Suprapubic skin (tissue), 4 donors: ENCODE measurements at regions not wholly inside any gene's neighbourhood (a gene's known extent, or its start where the extent isn't known, plus 50 kb on each side); places are given as distances from the start of the nearest gene placed in this dataset.
"Not testable (repeated sequence)": the region's sequence is repeated elsewhere in the genome, so short reads cannot be mapped to it uniquely, and the experiment has no call there.

ENCODE experiments used
- DNase-seq, 2 donors: peaks; one replicate each; pipeline ENCODE4 v3.0.0-alpha.2; 2019; ENCODE audit warnings: low spot score in 2 of 2
- H3K27ac ChIP-seq: fragments of 200-600 bp; sonication (generic); one replicate; pipeline ENCODE4 v1.5.1; 2019
- H3K27me3 ChIP-seq: fragments of 200-600 bp; sonication (generic); one replicate; pipeline ENCODE4 v1.5.1; 2019
- H3K36me3 ChIP-seq: fragments of 200-600 bp; sonication (generic); one replicate; pipeline ENCODE4 v1.5.1; 2019
- H3K4me1 ChIP-seq: fragments of 200-600 bp; sonication (generic); one replicate; pipeline ENCODE4 v1.5.1; 2019
- H3K4me3 ChIP-seq: fragments of 200-600 bp; sonication (generic); one replicate; pipeline ENCODE4 v1.5.1; 2019; ENCODE audit warnings: mild to moderate bottlenecking
- H3K9me3 ChIP-seq: fragments of 200-600 bp; sonication (generic); one replicate; pipeline ENCODE4 v1.5.1; 2019
- CTCF ChIP-seq, 2 donors: fragments of 200-600 bp in 1 of 2; fragments of 450-650 bp in 1 of 2; sonication (generic) in 1 of 2; IDR thresholded peaks; one replicate each; pipeline ENCODE4 v1.5.1; 2016 to 2019; ENCODE audit warnings: antibody characterized with exemption in 2 of 2, mild to moderate bottlenecking in 1 of 2, moderate library complexity in 1 of 2
- EP300 ChIP-seq: sonication (generic); formaldehyde crosslinking; IDR thresholded peaks from one replicate; pipeline ENCODE4 v1.6.1; 2017; ENCODE audit warnings: antibody characterized with exemption
- POLR2A ChIP-seq, 2 donors: fragments of 450-650 bp; IDR thresholded peaks; one replicate each; pipeline ENCODE4 v1.6.1; 2017; ENCODE audit warnings: antibody characterized with exemption in 2 of 2, mild to moderate bottlenecking in 2 of 2, moderate library complexity in 2 of 2
- POLR2AphosphoS5 ChIP-seq, 3 donors: sonication (generic); formaldehyde crosslinking; IDR thresholded peaks; one replicate each; pipeline ENCODE4 v1.6.1; 2017; ENCODE audit warnings: antibody characterized with exemption in 3 of 3
- WGBS: methylation state at CpG from one replicate; pipeline ENCODE4 v1.1.5; 2018; 5-methylcytosine and 5-hydroxymethylcytosine counted together

DNA sequence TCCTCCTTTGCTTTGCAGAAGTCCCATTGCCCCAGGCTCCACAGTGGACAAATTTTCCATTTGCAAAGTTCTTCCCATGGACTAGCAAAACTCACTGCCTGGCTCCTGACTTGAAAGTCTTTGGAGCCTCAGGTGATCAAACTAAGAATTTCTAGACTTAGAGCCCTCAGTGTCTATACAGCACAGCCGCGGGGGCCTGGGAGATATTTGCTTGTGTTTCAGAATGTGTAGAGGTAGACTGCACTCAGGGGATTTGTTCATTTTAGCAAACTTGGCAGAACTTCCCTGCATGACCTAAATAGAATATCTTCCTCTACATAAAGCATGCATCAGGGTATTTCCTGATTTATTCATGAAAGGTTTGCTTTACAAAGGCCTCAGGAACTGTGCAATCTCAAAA is 384.2 kb upstream of the ZNF462 start:
- no peaks in the 10 kb centered on the region for H3K4me1 ChIP-seq
- H3K27ac ChIP-seq, result no peak overlapping the region
- 55% methylated on average over 2 of the region's 2 CpGs for WGBS
- no peak for TF ChIP-seq POLR2AphosphoS5 (IDR thresholded peaks at IDR 0.05)
- no peak for DNase-seq
- H3K9me3 ChIP-seq, result peaks cover 3% of the 10 kb centered on the region
- H3K36me3 ChIP-seq, result no peaks in the 10 kb centered on the region
- no peak overlapping the region for H3K4me3 ChIP-seq
- H3K27me3 ChIP-seq, result no peaks in the 10 kb centered on the region

- TF ChIP-seq POLR2A (IDR thresholded peaks at IDR 0.05) (no peak), CTCF (IDR thresholded peaks at IDR 0.05) (no peak), POLR2AphosphoS5 (IDR thresholded peaks at IDR 0.05) (no peak), EP300 (no peak)
- Histone ChIP-seq H3K36me3 (no peaks in the 10 kb centered on the region), H3K27me3 (no peaks in the 10 kb centered on the region), H3K4me1 (no peaks in the 10 kb centered on the region), H3K9me3 (no peaks in the 10 kb centered on the region), H3K27ac (no peak overlapping the region), H3K4me3 (no peak overlapping the region)
- WGBS, result 35% methylated on average over 5 of the region's 5 CpGs
- no peak for DNase-seq
Observed at GRCh38 chr9:106479679-106480078, 383.3 kb upstream of the ZNF462 start.

DNA sequence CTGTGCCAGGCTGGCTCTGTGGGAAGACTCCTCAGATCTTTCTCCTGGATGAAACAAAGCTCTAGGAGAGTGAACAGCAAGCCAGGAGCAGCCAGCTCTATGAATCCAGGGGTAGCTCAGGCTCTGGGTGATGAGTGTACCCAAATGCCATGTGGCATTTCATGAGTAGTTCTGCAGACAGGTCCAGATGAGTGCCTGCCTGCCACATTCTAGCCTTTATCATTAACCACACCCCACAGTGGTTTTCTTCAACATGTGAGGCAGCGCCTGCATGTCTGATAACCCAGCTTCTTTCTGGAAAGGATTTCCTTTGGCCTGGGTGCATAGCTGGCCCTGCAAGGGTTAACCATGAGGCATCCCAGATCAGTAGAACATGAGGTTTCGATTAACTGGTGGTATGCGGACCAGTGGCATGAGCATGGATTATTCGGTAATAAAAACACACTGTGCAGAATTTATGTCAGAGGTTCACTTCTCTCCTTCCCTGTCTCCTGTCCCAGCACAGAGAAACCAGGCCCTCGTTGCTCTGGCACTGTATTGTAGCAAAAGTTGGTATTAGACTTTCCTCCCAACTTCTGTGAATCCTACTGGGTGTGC is 381.9 kb upstream of the ZNF462 start:
- no peaks in the 10 kb centered on the region for H3K27me3 ChIP-seq
- DNase-seq, result no peak
- 66% methylated on average over 5 of the region's 5 CpGs for WGBS
- H3K9me3 ChIP-seq, result no peaks in the 10 kb centered on the region
- no peaks in the 10 kb centered on the region for H3K4me1 ChIP-seq
- no peak overlapping the region for H3K27ac ChIP-seq
- no peak overlapping the region for H3K4me3 ChIP-seq
- H3K36me3 ChIP-seq, result no peaks in the 10 kb centered on the region
- TF ChIP-seq CTCF (IDR thresholded peaks at IDR 0.05), result no peak
- no peak for TF ChIP-seq POLR2AphosphoS5 (IDR thresholded peaks at IDR 0.05)
- no peak for TF ChIP-seq POLR2A (IDR thresholded peaks at IDR 0.05)
- TF ChIP-seq EP300, result no peak

- Histone ChIP-seq H3K4me3 (no peak overlapping the region), H3K27ac (no peak overlapping the region), H3K36me3 (no peaks in the 10 kb centered on the region), H3K27me3 (no peaks in the 10 kb centered on the region), H3K9me3 (no peaks in the 10 kb centered on the region), H3K4me1 (no peaks in the 10 kb centered on the region)
- no peak for TF ChIP-seq POLR2AphosphoS5 (IDR thresholded peaks at IDR 0.05)
- TF ChIP-seq CTCF (IDR thresholded peaks at IDR 0.05), result no peak
- TF ChIP-seq POLR2A (IDR thresholded peaks at IDR 0.05), result no peak
- TF ChIP-seq EP300, result no peak
- DNase-seq, result no peak
Observed at GRCh38 chr9:106482733-106483132, 380.2 kb upstream of the ZNF462 start.

DNA sequence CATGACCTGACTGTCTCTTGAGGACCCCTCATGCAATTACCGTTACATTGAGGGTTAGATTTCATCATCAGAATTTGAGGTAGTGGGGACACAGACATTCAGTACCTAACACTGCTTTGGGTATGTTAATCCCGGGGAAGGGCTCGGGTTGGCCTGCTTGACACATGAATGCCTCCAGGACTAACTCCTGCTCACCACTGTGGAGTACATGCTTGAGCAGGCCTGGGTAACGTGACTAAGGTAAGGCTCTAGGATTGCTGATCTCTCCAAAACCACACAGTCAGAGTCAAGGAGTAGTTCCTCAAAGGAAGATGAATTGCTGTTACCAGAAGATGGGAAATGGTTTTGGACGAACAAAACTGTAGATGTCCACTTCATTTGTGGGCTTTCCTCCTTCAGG is 376.3 kb upstream of the ZNF462 start:
- Histone ChIP-seq H3K4me3 (no peak overlapping the region), H3K36me3 (no peaks in the 10 kb centered on the region), H3K27ac (no peak overlapping the region), H3K4me1 (no peaks in the 10 kb centered on the region), H3K9me3 (no peaks in the 10 kb centered on the region), H3K27me3 (no peaks in the 10 kb centered on the region)
- WGBS, result 84% methylated on average over 5 of the region's 5 CpGs
- TF ChIP-seq POLR2A (IDR thresholded peaks at IDR 0.05) (no peak), EP300 (no peak), POLR2AphosphoS5 (IDR thresholded peaks at IDR 0.05) (no peak), CTCF (IDR thresholded peaks at IDR 0.05) (no peak)
- DNase-seq, result no peak

GRCh38 chr9:106487266-106487665 is 375.7 kb upstream of the ZNF462 start:
- DNase-seq, result no peak
- 83% methylated on average over 3 of the region's 3 CpGs for WGBS
- Histone ChIP-seq H3K36me3 (no peaks in the 10 kb centered on the region), H3K27me3 (no peaks in the 10 kb centered on the region), H3K4me3 (no peak overlapping the region), H3K4me1 (no peaks in the 10 kb centered on the region), H3K27ac (no peak overlapping the region), H3K9me3 (no peaks in the 10 kb centered on the region)
- no peak for TF ChIP-seq POLR2AphosphoS5 (IDR thresholded peaks at IDR 0.05)
- no peak for TF ChIP-seq CTCF (IDR thresholded peaks at IDR 0.05)

GRCh38 chr9:106492126-106492525 is 370.8 kb upstream of the ZNF462 start:
- not testable (repeated sequence) for H3K27ac ChIP-seq, H3K36me3 ChIP-seq, H3K4me3 ChIP-seq, H3K27me3 ChIP-seq, DNase-seq, H3K4me1 ChIP-seq, H3K9me3 ChIP-seq
- 80% methylated on average over 7 of the region's 7 CpGs for WGBS
